H1 (cell line): ENCODE measurements at regions not wholly inside any gene's neighbourhood (a gene's known extent, or its start where the extent isn't known, plus 50 kb on each side); places are given as distances from the start of the nearest gene placed in this dataset.

Experiments
- CTCF ChIA-PET: fragments of 300-600 bp; sonication (Branson Sonifier 250); formaldehyde crosslinking; loops from one replicate; lab custom pipeline; 2021; ENCODE audit not compliant: partially characterized antibody; lab: Charles Lee
- POLR2A ChIA-PET: fragments of 300-600 bp; sonication (Branson Sonifier 250); formaldehyde crosslinking; loops from one replicate; lab custom pipeline; 2021; ENCODE audit warnings: inconsistent platforms; ENCODE audit not compliant: partially characterized antibody; lab: Charles Lee
- DNase-seq, 2 experiments: peaks; one replicate each; pipeline versions ENCODE4 v3.0.0 to v3.0.0-alpha.2; 2010 to 2022; ENCODE audit warnings: low spot score in 2 of 2, low read depth in 1 of 2, mixed read lengths in 1 of 2
- FAIRE-seq: peaks from 2 replicates; lab custom pipeline; 2011; peaks lifted over from hg19 to GRCh38; lab: Jason Lieb, UNC
- H2AFZ ChIP-seq: 2 replicates; pipeline ENCODE4 v1.8.1; 2012; ENCODE audit warnings: low read length, inconsistent platforms
- H2AK5ac ChIP-seq: 2 replicates; pipeline ENCODE4 v1.6.1; 2013; ENCODE audit warnings: low read depth, low read length
- H2BK120ac ChIP-seq: replicated peaks from 2 replicates; pipeline ENCODE3; 2013; ENCODE audit warnings: low read depth, low read length, inconsistent platforms
- H2BK12ac ChIP-seq: 2 replicates; pipeline ENCODE4 v1.6.1; 2013; ENCODE audit warnings: low read depth, low read length
- H2BK15ac ChIP-seq: 2 replicates; pipeline ENCODE4 v1.6.1; 2013; ENCODE audit warnings: low read length
- H2BK20ac ChIP-seq: 2 replicates; pipeline ENCODE4 v1.6.1; 2013; ENCODE audit warnings: low read length
- H2BK5ac ChIP-seq: 2 replicates; pipeline ENCODE4 v1.6.1; 2013; ENCODE audit warnings: low read depth, low read length
- H3K14ac ChIP-seq: 2 replicates; pipeline ENCODE4 v1.6.1; 2013; ENCODE audit warnings: inconsistent platforms; ENCODE audit not compliant: insufficient read length
- H3K18ac ChIP-seq: 2 replicates; pipeline ENCODE4 v1.6.1; 2013; ENCODE audit warnings: low read length; ENCODE audit errors: extremely low read depth
- H3K23ac ChIP-seq: 2 replicates; pipeline ENCODE4 v1.6.1; 2013; ENCODE audit warnings: inconsistent platforms; ENCODE audit not compliant: insufficient read length
- H3K23me2 ChIP-seq: 2 replicates; pipeline ENCODE4 v1.6.1; 2013; ENCODE audit warnings: low read depth, low read length
- H3K27ac ChIP-seq: 2 replicates; pipeline ENCODE4 v1.6.1; 2011; ENCODE audit warnings: low read depth, low read length, inconsistent platforms
- H3K27me3 ChIP-seq, 4 experiments: replicated peaks in 1 of 4; 1 replicate in 1 of 4; 2 replicates in 3 of 4; pipeline versions ENCODE4 v1.6.1 to v1.8.1; 2011 to 2013; ENCODE audit warnings: low read length in 3 of 4, mild to moderate bottlenecking in 3 of 4, inconsistent platforms in 2 of 4, mixed read lengths in 2 of 4, moderate library complexity in 1 of 4; ENCODE audit not compliant: control insufficient read depth in 3 of 4, insufficient read depth in 3 of 4; ENCODE audit errors: extremely low read depth in 1 of 4
- H3K36me3 ChIP-seq, 4 experiments: 2 replicates each; pipeline versions ENCODE4 v1.6.1 to v1.8.1; 2011 to 2013; ENCODE audit warnings: mild to moderate bottlenecking in 4 of 4, low read length in 3 of 4, moderate library complexity in 2 of 4, control low read depth in 1 of 4, inconsistent platforms in 1 of 4; ENCODE audit not compliant: insufficient read depth in 4 of 4, control insufficient read depth in 2 of 4
- H3K4ac ChIP-seq: replicated peaks from 2 replicates; pipeline ENCODE3; 2013; ENCODE audit warnings: low read length, low read depth, mixed read lengths, inconsistent platforms; ENCODE audit not compliant: insufficient read length
- H3K4me1 ChIP-seq, 4 experiments: replicated peaks in 1 of 4; 1 replicate in 1 of 4; 2 replicates in 3 of 4; pipeline versions ENCODE4 v1.6.1 to v1.8.1; 2011 to 2013; ENCODE audit warnings: low read length in 3 of 4, inconsistent platforms in 2 of 4, mixed read lengths in 1 of 4; ENCODE audit not compliant: insufficient read depth in 4 of 4, control insufficient read depth in 3 of 4
- H3K4me2 ChIP-seq, 2 experiments: 2 replicates each; pipeline versions ENCODE4 v1.6.1 to v1.8.1; 2011 to 2013; ENCODE audit warnings: low read depth in 2 of 2, low read length in 2 of 2, control low read depth in 1 of 2, inconsistent platforms in 1 of 2, mild to moderate bottlenecking in 1 of 2; ENCODE audit not compliant: insufficient read depth in 1 of 2
- H3K4me3 ChIP-seq, 4 experiments: fragments of 200-600, 300-600 bp in 1 of 4; sonication (generic), shearing (Covaris generic), sonication (Bioruptor Twin) in 1 of 4; 2 replicates each; pipeline versions ENCODE4 v1.5.1 to v1.8.1; 2011 to 2016; ENCODE audit warnings: low read length in 4 of 4, low read depth in 3 of 4, control low read depth in 2 of 4, inconsistent platforms in 2 of 4, mild to moderate bottlenecking in 2 of 4, mixed read lengths in 1 of 4, moderate library complexity in 1 of 4; ENCODE audit not compliant: insufficient read depth in 2 of 4; ENCODE audit errors: extremely low read depth in 1 of 4
- H3K56ac ChIP-seq: replicated peaks from 2 replicates; pipeline ENCODE3; 2013; ENCODE audit warnings: low read depth, mild to moderate bottlenecking, mixed read lengths, low read length, inconsistent platforms; ENCODE audit not compliant: insufficient read length
- H3K79me1 ChIP-seq: 2 replicates; pipeline ENCODE4 v1.6.1; 2013; ENCODE audit warnings: low read depth, low read length, control low read depth
- H3K79me2 ChIP-seq, 2 experiments: 2 replicates each; pipeline versions ENCODE4 v1.6.1 to v1.8.1; 2012 to 2013; ENCODE audit warnings: low read length in 2 of 2, mild to moderate bottlenecking in 2 of 2, inconsistent platforms in 1 of 2; ENCODE audit not compliant: insufficient read depth in 2 of 2, control insufficient read depth in 1 of 2
- H3K9ac ChIP-seq, 4 experiments: replicated peaks in 1 of 4; 1 replicate in 1 of 4; 2 replicates in 3 of 4; pipeline versions ENCODE4 v1.6.1 to v1.8.1; 2011 to 2013; ENCODE audit warnings: low read depth in 3 of 4, low read length in 3 of 4, control low read depth in 2 of 4, mild to moderate bottlenecking in 2 of 4, moderate library complexity in 2 of 4, inconsistent platforms in 1 of 4; ENCODE audit errors: extremely low read depth in 1 of 4
- H3K9me3 ChIP-seq, 2 experiments: 2 replicates each; pipeline versions ENCODE4 v1.6.1 to v1.8.1; 2012 to 2013; ENCODE audit warnings: mild to moderate bottlenecking in 2 of 2, moderate library complexity in 2 of 2, control low read depth in 1 of 2, inconsistent platforms in 1 of 2, low read depth in 1 of 2, low read length in 1 of 2, mixed read lengths in 1 of 2; ENCODE audit not compliant: insufficient read depth in 2 of 2
- H4K20me1 ChIP-seq, 2 experiments: replicated peaks in 1 of 2; 2 replicates each; pipeline versions ENCODE3 to v1.8.1; 2011 to 2013; ENCODE audit warnings: inconsistent platforms in 2 of 2, low read length in 2 of 2, mild to moderate bottlenecking in 1 of 2; ENCODE audit not compliant: insufficient read depth in 2 of 2, control insufficient read depth in 1 of 2
- H4K5ac ChIP-seq: 2 replicates; pipeline ENCODE4 v1.6.1; 2013; ENCODE audit warnings: low read length, low read depth, mixed read lengths, inconsistent platforms; ENCODE audit not compliant: insufficient read length
- H4K8ac ChIP-seq: 2 replicates; pipeline ENCODE4 v1.8.0; 2013; ENCODE audit warnings: mild to moderate bottlenecking, moderate library complexity, low read length, inconsistent platforms; ENCODE audit not compliant: insufficient read depth; ENCODE audit errors: extremely low read depth
- H4K91ac ChIP-seq: replicated peaks from 2 replicates; pipeline ENCODE3; 2013; ENCODE audit warnings: low read length, mixed read lengths, inconsistent platforms; ENCODE audit not compliant: insufficient read length
- BACH1 ChIP-seq: IDR thresholded peaks from 2 replicates; pipeline ENCODE4 v1.6.1; 2012; ENCODE audit warnings: low read length, improper control_type of control experiment
- BRCA1 ChIP-seq: IDR thresholded peaks from 2 replicates; pipeline ENCODE4 v1.6.1; 2012; ENCODE audit warnings: low read depth, low read length, improper control_type of control experiment
- CBX5 ChIP-seq: fragments of 300-800, 300-1000 bp; sonication (generic); IDR thresholded peaks from 2 replicates; pipeline ENCODE4 v1.7.1; 2016; ENCODE audit warnings: antibody characterized with exemption, low read length, low read depth
- CEBPB ChIP-seq: IDR thresholded peaks from 2 replicates; pipeline ENCODE4 v1.6.1; 2012; ENCODE audit warnings: low read depth, low read length
- KDM4A ChIP-seq: IDR thresholded peaks from one replicate; pipeline ENCODE4 v1.7.1; 2012; ENCODE audit warnings: low read depth, mild to moderate bottlenecking, moderate library complexity, low read length, inconsistent platforms; ENCODE audit not compliant: severe bottlenecking
- MAFK ChIP-seq: IDR thresholded peaks from 2 replicates; pipeline ENCODE4 v1.6.1; 2012; ENCODE audit warnings: low read depth, mild to moderate bottlenecking, improper control_type of control experiment, low read length
- SIRT6 ChIP-seq: IDR thresholded peaks from one replicate; pipeline ENCODE4 v1.7.1; 2012; ENCODE audit warnings: low read length, inconsistent platforms
- SRF ChIP-seq: IDR thresholded peaks from 2 replicates; pipeline ENCODE4 v1.6.1; 2011; ENCODE audit warnings: mild to moderate bottlenecking, low read depth, low read length, moderate library complexity
- WGBS, 2 experiments: shearing (Covaris generic) in 1 of 2; methylation state at CpG; one replicate each; pipeline versions ENCODE4 v1.1.6 to v1.1.7; 2013 to 2015; ENCODE audit warnings: low lambda C conversion rate in 2 of 2, mixed read lengths in 2 of 2, inconsistent platforms in 1 of 2, low coverage in 1 of 2, missing lambda C conversion rate in 1 of 2; ENCODE audit not compliant: insufficient replicate concordance in 2 of 2, insufficient coverage in 1 of 2, insufficient read length in 1 of 2; ENCODE audit errors: extremely low coverage in 1 of 2, missing lambda C conversion rate in 1 of 2; 5-methylcytosine and 5-hydroxymethylcytosine counted together

DNA sequence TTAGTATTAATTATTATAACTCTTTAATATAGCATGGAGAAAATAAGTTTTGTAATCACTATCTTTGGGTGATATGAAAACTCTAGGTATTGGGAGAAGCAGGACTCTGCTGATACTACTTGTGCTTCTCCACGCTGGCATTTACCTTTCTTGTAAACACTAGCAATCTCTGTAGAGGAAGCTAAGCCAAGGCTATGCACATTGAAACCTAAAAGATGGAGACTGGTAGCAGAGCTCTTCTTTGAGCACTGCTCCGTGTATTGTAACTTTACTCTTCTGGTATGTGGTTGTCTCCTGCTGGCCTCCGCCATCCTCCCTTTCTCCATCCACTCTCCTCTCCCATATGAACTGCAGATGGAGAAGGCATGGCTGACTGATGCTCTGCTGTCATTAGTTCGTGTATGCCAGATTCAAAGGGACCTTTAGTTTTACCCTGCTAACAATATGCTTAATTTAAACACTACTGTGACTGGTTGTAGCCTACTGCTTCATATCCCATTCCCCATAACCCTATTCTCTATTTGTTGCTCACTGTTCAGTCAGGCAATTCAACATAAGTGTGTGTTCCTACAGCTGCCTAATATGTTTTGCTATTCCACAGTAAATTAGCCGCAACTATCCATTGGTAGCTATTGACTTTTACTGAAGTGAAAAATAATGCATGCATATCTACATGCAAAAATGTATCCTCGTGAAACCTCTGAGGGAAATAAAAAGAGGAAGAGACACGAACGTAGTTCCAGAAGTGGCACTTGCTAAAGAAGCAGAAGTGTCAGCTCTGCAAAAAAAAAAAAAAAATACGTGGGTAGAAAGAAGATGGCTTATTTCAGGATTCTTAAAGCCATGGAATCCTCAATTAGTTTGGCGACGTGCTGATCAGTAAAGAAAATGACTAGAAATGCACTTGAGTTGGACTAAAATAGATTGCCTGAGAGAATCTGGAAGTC is 55.6 kb upstream of the CCSER1 start:
- H3K4me1 ChIP-seq = no peaks in the 10 kb centered on the region
- H3K36me3 ChIP-seq = no peaks in the 10 kb centered on the region
- H2BK15ac ChIP-seq = no peak overlapping the region
- no peak for TF ChIP-seq CEBPB
- no peak for TF ChIP-seq CBX5
- no peak for TF ChIP-seq MAFK
- no peak for TF ChIP-seq BACH1
- TF ChIP-seq KDM4A = no peak
- no peak for TF ChIP-seq SRF
- no peak for TF ChIP-seq BRCA1
- TF ChIP-seq SIRT6 = no peak
- no peak overlapping the region for H3K9ac ChIP-seq
- POLR2A ChIA-PET = no interaction called here
- no peaks in the 10 kb centered on the region for H3K79me2 ChIP-seq
- H3K4me3 ChIP-seq = no peak overlapping the region
- H3K9me3 ChIP-seq = no peaks in the 10 kb centered on the region; a peak in 1 of 4 replicates
- no peaks in the 10 kb centered on the region for H3K79me1 ChIP-seq
- no peak overlapping the region for H3K14ac ChIP-seq
- H2BK120ac ChIP-seq = no peak overlapping the region
- no peak overlapping the region for H4K5ac ChIP-seq
- H3K56ac ChIP-seq = no peak overlapping the region
- no peak overlapping the region for H3K18ac ChIP-seq
- H4K20me1 ChIP-seq = no peaks in the 10 kb centered on the region
- no peak overlapping the region for H2BK20ac ChIP-seq
- no peaks in the 10 kb centered on the region for H3K23me2 ChIP-seq
- H4K8ac ChIP-seq = no peak overlapping the region
- H3K4ac ChIP-seq = no peak overlapping the region
- no peak overlapping the region for H2AK5ac ChIP-seq
- no peak overlapping the region for H2AFZ ChIP-seq
- 87% methylated on average over 10 of the region's 11 CpGs; no CpG with 5 or more reads in 1 of the 2 experiments for WGBS, 2 experiments
- H3K27me3 ChIP-seq = no peaks in the 10 kb centered on the region
- no peak overlapping the region for H3K27ac ChIP-seq
- H3K23ac ChIP-seq = no peak overlapping the region
- no peak for DNase-seq
- FAIRE-seq = no peak
- no peak overlapping the region for H2BK12ac ChIP-seq
- no peak overlapping the region for H4K91ac ChIP-seq
- no peak overlapping the region for H2BK5ac ChIP-seq
- no peak overlapping the region for H3K4me2 ChIP-seq
- CTCF ChIA-PET = interaction anchor here (0.9 to 1.1 kb wide), 2 partner anchors 10 to 347 kb away, joined by 3 read pairs; no protein-coding TSS in a partner anchor
